ENCODE measurements at regions not wholly inside any gene's neighbourhood (a gene's known extent, or its start where the extent isn't known, plus 50 kb on each side); places are given as distances from the start of the nearest gene placed in this dataset.

DNA sequence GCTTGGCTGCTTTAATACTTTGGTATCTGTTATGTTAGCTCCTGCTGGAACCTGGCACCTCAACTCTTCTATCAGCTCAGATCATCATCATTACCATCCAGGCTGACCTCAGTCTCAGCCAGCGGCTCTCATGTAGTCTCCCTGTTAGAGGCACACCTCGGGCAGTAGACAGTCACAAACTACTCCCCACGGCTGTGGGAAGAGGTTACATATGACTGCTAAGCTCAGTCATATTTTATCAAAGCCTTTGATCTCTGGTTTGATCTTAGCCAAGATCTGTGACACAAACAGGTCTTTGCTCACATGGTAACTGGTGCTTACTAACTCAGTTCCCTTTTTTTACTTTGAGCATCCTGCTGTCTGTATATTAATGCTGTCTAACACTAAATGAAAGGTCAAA, 384.9 kb downstream of the CENPC start:
- H3K9me3 Mint-ChIP-seq (ENCODE audit: unreplicated experiment) = no peaks in the 10 kb centered on the region
- no peak for DNase-seq (ENCODE audit: unreplicated experiment)

DNA sequence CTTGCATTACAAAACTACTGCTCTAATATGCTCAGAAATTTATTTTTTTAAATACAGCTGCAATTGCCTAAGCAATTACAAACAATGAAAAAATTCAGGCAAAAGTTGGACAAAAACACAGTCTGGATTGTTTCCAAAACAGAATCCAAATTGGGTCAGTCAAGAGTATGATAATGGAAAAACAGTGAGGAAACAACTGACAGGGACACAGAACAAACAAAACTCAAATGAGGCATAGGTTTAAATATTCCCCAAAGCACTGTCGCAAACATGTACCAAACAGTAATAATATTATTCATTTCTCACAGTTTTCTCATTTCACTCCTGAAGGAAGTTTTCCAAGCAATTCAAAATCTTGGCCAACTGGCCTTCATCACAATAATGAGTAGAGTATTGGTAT, 386.6 kb downstream of the CENPC start:
- no peak overlapping the region for H3K4me3 Mint-ChIP-seq (ENCODE audit: unreplicated experiment)
- DNase-seq (ENCODE audit: unreplicated experiment) = no peak
- BruUV-seq (replicated peaks) = no TSS peak
- no peaks in the 10 kb centered on the region for H3K36me3 Mint-ChIP-seq (ENCODE audit: insufficient read depth, unreplicated experiment)
- H3K27ac Mint-ChIP-seq (ENCODE audit: low read depth, unreplicated experiment) = no peak overlapping the region
- intact Hi-C loops (cut with micrococcal nuclease) = no loop called here
- H3K27me3 Mint-ChIP-seq (ENCODE audit: insufficient read depth, unreplicated experiment) = no peaks in the 10 kb centered on the region
- H3K4me1 Mint-ChIP-seq (ENCODE audit: insufficient read depth, unreplicated experiment) = peaks cover 4% of the 10 kb centered on the region
- TF ChIP-seq, protein P1, sequence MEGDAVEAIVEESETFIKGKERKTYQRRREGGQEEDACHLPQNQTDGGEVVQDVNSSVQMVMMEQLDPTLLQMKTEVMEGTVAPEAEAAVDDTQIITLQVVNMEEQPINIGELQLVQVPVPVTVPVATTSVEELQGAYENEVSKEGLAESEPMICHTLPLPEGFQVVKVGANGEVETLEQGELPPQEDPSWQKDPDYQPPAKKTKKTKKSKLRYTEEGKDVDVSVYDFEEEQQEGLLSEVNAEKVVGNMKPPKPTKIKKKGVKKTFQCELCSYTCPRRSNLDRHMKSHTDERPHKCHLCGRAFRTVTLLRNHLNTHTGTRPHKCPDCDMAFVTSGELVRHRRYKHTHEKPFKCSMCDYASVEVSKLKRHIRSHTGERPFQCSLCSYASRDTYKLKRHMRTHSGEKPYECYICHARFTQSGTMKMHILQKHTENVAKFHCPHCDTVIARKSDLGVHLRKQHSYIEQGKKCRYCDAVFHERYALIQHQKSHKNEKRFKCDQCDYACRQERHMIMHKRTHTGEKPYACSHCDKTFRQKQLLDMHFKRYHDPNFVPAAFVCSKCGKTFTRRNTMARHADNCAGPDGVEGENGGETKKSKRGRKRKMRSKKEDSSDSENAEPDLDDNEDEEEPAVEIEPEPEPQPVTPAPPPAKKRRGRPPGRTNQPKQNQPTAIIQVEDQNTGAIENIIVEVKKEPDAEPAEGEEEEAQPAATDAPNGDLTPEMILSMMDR (IDR thresholded peaks at IDR 0.05; ENCODE audit: unreplicated experiment) = no peak
- no peaks in the 10 kb centered on the region for H3K9me3 Mint-ChIP-seq (ENCODE audit: unreplicated experiment)
- CTCF ChIA-PET = interaction anchor here (1.0 kb wide), 1 partner anchor 16 kb away, joined by 3 read pairs; no protein-coding TSS in a partner anchor
- POLR2A ChIA-PET = no interaction called here

More for the DNA sequence above, 384.9 kb downstream of the CENPC start:
- no TSS peak for BruUV-seq (replicated peaks)
- Mint-ChIP-seq H3K4me1 (ENCODE audit: insufficient read depth, unreplicated experiment) (peaks cover 4% of the 10 kb centered on the region), H3K4me3 (ENCODE audit: unreplicated experiment) (no peak overlapping the region), H3K36me3 (ENCODE audit: insufficient read depth, unreplicated experiment) (no peaks in the 10 kb centered on the region), H3K27me3 (ENCODE audit: insufficient read depth, unreplicated experiment) (no peaks in the 10 kb centered on the region), H3K27ac (ENCODE audit: low read depth, unreplicated experiment) (no peak overlapping the region)
- TF ChIP-seq, protein P1 (IDR thresholded peaks at IDR 0.05; ENCODE audit: unreplicated experiment) = no peak
- ChIA-PET POLR2A (no interaction called here), CTCF (interaction anchor here (0.6 to 0.7 kb wide), 3 partner anchors 43 to 946 kb away, joined by 3 to 5 read pairs (median 3); no protein-coding TSS in a partner anchor)
- intact Hi-C loops (cut with micrococcal nuclease) = no loop called here

DNA sequence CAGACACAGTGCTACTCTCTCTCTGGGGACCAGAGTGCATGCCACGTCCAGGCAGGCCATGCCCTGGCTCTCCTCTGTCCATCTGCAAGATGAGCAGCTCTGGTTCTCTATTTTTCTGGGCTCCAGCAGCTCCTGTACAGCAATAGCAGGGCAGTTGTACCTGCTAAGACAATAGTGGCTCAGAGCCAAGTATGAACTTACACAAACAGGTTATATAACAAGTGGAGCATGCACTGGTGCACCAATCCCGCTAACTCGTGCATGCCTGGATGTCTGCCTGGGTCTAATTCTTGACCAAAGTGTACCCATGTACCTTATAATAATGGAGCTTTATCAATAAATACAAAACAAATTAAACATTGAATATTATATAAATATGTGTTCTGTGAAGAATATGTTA, 392.3 kb downstream of the CENPC start:
- TF ChIP-seq, protein P1 (IDR thresholded peaks at IDR 0.05; ENCODE audit: unreplicated experiment) = no peak
- Mint-ChIP-seq H3K36me3 (ENCODE audit: insufficient read depth, unreplicated experiment) (no peaks in the 10 kb centered on the region), H3K27ac (ENCODE audit: low read depth, unreplicated experiment) (no peak overlapping the region), H3K9me3 (ENCODE audit: unreplicated experiment) (no peaks in the 10 kb centered on the region), H3K27me3 (ENCODE audit: insufficient read depth, unreplicated experiment) (no peaks in the 10 kb centered on the region), H3K4me1 (ENCODE audit: insufficient read depth, unreplicated experiment) (no peaks in the 10 kb centered on the region), H3K4me3 (ENCODE audit: unreplicated experiment) (no peak overlapping the region)
- POLR2A ChIA-PET = no interaction called here
- CTCF ChIA-PET = interaction anchor here (2.2 kb wide), 1 partner anchor 9 kb away, joined by 4 read pairs; no protein-coding TSS in a partner anchor
- peak; percentile 25 for DNase-seq (ENCODE audit: unreplicated experiment)
- BruUV-seq (replicated peaks) = no TSS peak
- intact Hi-C loops (cut with micrococcal nuclease) = no loop called here

DNA sequence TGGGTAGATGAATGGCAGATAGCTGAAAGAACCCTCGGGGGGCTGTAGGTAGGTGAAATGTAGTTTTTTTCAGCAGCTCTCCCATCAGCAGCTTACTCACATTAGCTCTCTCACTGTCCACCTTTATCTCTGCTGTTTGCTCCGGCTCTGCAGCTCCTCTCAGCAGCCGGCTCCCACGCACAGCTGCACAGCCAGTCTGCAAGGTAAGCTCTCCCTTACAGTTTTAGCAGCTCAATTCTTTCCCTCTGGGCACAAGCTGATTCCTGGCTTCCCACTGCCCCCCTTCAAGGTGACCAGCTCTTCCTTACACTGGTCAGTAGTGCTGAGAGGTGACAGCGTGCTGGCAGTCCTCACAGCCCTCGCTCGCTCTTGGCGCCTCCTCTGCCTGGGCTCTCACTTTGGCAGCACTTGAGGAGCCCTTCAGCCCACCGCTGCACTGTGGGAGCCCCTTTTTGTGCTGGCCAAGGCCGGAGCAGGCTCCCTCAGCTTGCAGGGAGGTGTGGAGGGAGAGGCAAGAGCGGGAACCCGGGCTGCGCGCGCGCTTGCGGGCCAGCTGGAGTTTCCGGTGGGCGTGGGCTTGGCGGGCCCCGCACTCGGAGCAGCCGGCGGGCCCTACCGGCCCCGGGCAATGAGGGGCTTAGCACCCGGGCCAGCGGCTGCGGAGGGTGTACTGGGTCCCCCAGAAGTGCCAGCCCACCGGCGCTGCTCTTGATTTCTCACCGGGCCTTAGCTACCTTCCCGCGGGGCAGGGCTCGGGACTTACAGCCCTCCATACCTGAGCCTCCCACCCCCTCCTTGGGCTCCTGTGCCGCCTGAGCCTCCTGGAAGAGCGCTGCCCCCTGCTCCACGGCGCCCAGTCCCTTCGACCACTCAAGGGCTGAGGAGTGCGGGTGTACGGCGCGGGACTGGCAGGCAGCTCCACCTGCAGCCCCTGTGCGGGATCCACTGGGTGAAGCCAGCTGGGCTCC, 393.6 kb downstream of the CENPC start:
- ChIA-PET CTCF (interaction anchor here (2.2 kb wide), 1 partner anchor 10 kb away, joined by 4 read pairs; no protein-coding TSS in a partner anchor), POLR2A (no interaction called here)
- Mint-ChIP-seq H3K4me1 (ENCODE audit: insufficient read depth, unreplicated experiment) (no peaks in the 10 kb centered on the region), H3K36me3 (ENCODE audit: insufficient read depth, unreplicated experiment) (no peaks in the 10 kb centered on the region), H3K27ac (ENCODE audit: low read depth, unreplicated experiment) (no peak overlapping the region), H3K9me3 (ENCODE audit: unreplicated experiment) (no peaks in the 10 kb centered on the region), H3K27me3 (ENCODE audit: insufficient read depth, unreplicated experiment) (no peaks in the 10 kb centered on the region), H3K4me3 (ENCODE audit: unreplicated experiment) (no peak overlapping the region)
- no TSS peak for BruUV-seq (replicated peaks)
- intact Hi-C loops (cut with micrococcal nuclease) = no loop called here
- DNase-seq (ENCODE audit: unreplicated experiment) = no peak
- TF ChIP-seq, protein P1 (IDR thresholded peaks at IDR 0.05; ENCODE audit: unreplicated experiment) = no peak
